VCaP (cell line): ENCODE measurements at regions not wholly inside any gene's neighbourhood (a gene's known extent, or its start where the extent isn't known, plus 50 kb on each side); places are given as distances from the start of the nearest gene placed in this dataset.

ENCODE experiments used
- H3K27ac ChIP-seq: fragments of 450-650 bp; 2 replicates; pipeline ENCODE4 v1.5.1; 2017
- CTCF ChIP-seq: fragments of 450-650 bp; conservative IDR thresholded peaks from 2 replicates; pipeline ENCODE4 v1.5.1; 2017; ENCODE audit warnings: mild to moderate bottlenecking, moderate library complexity

GRCh38 chr3:18225709-18226108 is 199.4 kb downstream of the SATB1 start:
- H3K27ac ChIP-seq: no peak overlapping the region
- TF ChIP-seq CTCF: no peak

GRCh38 chr3:18224426-18224825 is 200.7 kb downstream of the SATB1 start:
- no peak for TF ChIP-seq CTCF
- H3K27ac ChIP-seq: no peak overlapping the region

DNA sequence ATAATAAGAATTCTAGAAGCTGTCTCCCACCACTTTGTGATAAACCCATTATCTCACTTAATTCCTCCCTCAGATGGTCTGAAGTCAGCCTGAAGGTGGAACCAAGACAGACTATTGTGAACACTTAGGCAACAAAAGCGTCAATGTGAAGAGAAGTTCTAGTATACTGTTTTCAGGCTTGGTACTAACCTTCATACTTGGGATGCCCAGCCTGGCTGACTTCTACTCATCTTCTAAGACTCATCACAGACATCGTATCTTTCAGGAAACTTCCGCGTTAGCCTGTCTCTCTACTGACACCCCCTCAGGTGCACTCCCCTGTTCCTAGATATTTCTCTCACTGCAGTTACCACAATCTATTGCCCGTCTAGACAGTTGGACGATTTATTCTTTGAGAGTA is 201.2 kb downstream of the SATB1 start:
- TF ChIP-seq CTCF: no peak
- H3K27ac ChIP-seq: no peak overlapping the region

GRCh38 chr3:18223571-18223970 is 201.6 kb downstream of the SATB1 start:
- TF ChIP-seq CTCF: no peak
- no peak overlapping the region for H3K27ac ChIP-seq

DNA sequence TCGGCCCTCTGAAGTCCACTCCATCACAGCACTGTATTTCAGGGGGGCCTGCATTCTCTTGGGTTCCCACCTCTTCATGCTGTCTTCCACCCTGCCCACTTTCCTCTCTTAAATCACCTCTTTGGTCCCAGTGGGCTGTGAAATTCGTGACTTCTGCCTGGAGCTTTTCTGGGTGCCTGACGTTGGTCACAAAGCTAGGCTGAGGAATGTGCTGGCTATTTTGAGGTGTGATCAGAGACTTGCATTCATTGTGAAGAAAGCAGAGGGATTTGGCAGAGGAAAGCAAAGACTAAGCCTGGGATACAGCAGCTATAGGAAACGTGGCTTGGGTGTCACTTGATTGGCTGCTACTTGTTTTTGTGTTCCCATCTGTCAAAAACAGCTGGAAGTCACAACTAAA is 202.5 kb downstream of the SATB1 start:
- no peak overlapping the region for H3K27ac ChIP-seq
- no peak for TF ChIP-seq CTCF

DNA sequence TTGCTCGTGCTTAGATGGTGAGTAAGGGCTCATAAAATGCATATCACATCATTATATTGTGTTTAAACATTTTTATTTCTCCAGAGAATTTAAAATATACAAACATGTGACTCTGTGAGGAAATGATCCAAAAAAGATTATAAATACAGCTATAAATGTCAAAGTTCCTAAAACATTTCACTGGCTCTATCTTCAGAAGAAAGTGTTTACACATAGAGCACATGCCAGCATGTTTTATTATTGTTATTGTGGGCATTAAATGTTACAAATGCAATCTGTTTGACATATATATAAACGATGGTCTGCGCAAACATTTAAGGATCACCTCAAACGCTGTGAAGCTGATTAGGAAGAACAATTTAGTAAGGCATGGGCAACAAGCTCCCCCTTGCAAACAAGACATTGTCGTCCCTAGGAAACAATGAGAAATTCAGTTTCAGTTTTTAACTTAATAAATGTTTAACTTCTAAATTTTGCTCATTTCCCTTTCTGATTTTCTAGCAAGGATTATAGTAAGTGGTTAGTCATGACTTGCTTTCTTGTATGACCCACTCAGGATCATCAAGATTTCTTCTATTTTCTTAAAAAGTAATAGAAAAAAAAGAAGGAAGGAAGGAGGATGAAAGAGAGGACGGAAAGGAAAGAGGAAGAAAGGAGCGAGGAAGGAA is 207.5 kb downstream of the SATB1 start:
- no peak for TF ChIP-seq CTCF
- no peak overlapping the region for H3K27ac ChIP-seq

DNA sequence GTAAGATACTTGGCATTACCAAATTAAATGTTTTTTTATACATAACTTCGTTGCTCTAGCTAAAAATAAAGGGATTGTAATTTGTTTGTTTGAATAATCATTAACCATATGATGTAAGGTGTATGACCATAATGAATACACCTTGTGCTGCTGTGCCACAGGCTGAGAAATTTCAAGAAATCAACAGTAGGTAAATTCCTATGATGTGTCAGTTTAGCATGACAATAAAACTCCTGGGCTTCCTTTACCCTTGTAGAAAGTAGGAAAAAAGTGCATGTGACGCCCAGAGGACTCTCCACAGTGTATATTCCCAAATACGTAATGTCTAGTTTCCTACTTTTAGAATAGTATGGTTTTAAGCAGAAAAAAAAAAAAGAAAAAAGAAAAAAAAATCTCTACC is 208.1 kb downstream of the SATB1 start:
- no peak overlapping the region for H3K27ac ChIP-seq

More for the DNA sequence above, 208.1 kb downstream of the SATB1 start:
- TF ChIP-seq CTCF: no peak
